ENCODE measurements at regions not wholly inside any gene's neighbourhood (a gene's known extent, or its start where the extent isn't known, plus 50 kb on each side); places are given as distances from the start of the nearest gene placed in this dataset.

GRCh38 chr17:34841467-34841866 lies 119.8 kb downstream of the CCT6B start:
- TF ChIP-seq CTCF (IDR thresholded peaks at IDR 0.05; ENCODE audit: low read depth, low read length, missing input control) (no peak), HNF4G (IDR thresholded peaks at IDR 0.05) (no peak), REST (IDR thresholded peaks at IDR 0.05) (no peak), MAX (IDR thresholded peaks at IDR 0.05) (no peak), EGR1 (IDR thresholded peaks at IDR 0.05; ENCODE audit: low read depth in 2 of 2) (no peak), NR2F2 (IDR thresholded peaks at IDR 0.05) (no peak), JUND (IDR thresholded peaks at IDR 0.05) (no peak)
